Ammon's horn (tissue), 1 donor: ENCODE measurements at regions not wholly inside any gene's neighbourhood (a gene's known extent, or its start where the extent isn't known, plus 50 kb on each side); places are given as distances from the start of the nearest gene placed in this dataset.

Experiments
- DNase-seq: peaks from one replicate; pipeline ENCODE4 v3.0.0-alpha.2; 2016; ENCODE audit warnings: low spot score

DNA sequence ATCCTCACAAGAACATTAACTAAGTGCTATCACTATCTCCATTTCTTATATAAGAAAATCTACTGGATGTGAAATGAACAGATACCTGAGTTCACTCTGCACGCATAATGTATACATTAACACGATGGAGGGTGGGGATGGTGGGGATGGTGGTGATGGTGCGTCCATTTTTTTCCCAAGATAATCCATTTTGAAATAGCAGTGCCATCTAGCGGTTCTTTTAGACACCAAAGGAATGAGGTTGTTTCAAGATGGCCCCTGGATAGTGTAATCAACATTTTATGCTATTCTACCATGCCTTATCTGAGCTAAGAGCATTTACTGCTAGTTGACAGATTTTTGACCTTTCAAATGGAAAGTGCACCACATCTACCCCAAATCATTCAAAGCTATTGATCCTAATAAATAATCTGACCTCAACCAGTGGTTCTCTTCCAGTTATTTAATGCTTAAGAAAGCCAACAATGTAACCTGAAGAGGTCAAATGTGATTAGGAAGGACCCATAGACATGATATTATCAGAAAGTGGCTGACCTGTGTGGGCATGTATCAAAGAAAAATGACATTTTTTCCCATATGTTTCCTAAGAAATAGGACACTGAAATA, 714.7 kb upstream of the TENM4 start:
- peak; percentile 7 for DNase-seq

- no peak for DNase-seq
Observed at GRCh38 chr11:80146232-80146631, 705.4 kb upstream of the TENM4 start.

DNA sequence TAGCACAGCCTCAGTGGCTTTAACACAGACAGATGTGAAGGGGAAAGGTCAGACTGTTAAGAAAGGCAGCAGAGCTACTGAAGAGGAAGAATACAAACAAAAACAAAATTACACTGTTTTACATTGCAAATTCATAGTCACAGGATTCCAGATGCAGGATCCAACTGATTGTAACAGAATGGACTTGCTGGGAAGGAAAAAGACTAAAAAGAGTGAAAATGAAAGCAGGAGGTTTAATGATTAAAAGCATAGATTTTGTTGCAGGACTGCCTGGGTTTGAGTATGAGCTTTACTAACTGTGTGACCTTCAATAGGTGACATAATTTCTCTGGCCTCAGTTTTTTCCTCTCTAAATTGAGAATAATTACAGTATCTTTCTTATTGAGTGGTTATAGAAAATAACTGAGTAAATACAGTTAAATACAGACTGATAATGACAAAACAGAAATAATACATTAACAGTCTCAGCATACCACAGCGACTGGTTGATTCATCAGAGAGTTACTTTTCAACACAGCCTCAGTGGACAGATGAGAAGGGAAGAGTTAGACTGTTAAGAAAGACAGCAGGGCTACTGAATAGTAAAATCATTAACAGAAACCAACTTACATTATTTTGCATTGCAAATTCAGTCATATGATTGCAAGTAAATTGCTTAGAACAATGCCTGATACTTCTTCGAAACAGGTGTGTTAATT, 704.2 kb upstream of the TENM4 start:
- no peak for DNase-seq

DNA sequence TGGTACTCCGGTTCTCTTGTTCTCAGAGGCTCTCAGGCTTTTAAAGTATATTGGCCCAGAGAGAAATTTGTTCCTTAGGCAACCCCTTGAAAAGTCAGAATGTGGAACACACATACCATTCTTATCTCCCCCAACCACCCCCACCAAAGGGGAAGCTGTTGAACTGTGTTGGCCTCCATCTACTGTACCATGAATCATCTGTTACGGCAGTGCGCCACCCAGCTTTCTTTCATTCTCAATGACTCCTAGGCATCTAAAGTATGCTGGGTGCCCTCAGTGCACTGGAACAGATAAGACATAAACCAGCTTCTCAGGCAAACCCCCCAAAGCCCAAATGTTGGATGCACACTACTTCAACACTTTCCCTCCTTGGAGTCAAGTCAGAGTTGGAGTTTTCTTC, 696.2 kb upstream of the TENM4 start:
- DNase-seq, result no peak

- DNase-seq, result no peak
Observed at GRCh38 chr11:80129396-80129795, 688.6 kb upstream of the TENM4 start.

- DNase-seq, result peak; percentile 10
Observed at GRCh38 chr11:80122211-80122610, 681.4 kb upstream of the TENM4 start.

GRCh38 chr11:80118073-80118472, 677.2 kb upstream of the TENM4 start:
- peak; percentile 23 for DNase-seq

- no peak for DNase-seq
Observed at GRCh38 chr11:80116796-80117195, 676.0 kb upstream of the TENM4 start.

GRCh38 chr11:80109652-80110051, 668.8 kb upstream of the TENM4 start:
- no peak for DNase-seq

DNA sequence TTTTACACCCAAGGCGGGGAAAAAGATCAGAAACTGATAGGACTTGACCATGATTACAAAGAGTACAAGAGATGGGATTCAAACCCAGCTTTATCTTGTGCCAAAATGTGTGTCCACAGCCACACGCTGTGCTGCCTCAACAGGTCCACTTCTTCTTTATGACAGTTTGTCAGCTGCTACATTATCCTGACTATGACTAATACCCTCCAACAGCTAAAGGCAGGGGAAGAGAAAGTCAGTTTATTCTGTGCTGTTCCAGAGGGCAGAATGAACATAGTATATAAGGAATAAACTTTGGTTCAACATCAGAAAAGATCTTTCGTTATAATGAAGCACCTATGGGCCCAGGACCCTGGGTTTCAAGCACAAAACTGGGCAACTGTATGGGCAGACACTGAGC, 668.2 kb upstream of the TENM4 start:
- DNase-seq, result no peak

DNA sequence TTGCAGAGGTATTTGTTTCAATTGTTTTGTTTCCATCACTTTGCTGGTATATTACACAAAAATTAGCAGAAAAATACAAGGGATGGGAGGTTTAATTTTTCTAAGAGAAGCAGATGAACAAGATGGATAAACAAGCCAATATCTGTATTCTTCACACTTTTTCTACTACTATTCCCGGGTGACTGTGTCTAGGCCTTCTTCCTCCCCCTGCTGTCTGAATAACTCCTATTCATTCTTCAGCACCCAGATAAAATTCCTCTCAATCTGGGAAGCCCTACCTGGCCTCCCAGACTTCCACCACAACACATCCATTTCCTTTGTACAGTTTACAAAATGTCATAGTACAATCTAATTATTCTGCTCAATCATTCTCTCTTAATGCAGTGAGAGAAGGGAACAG, 666.6 kb upstream of the TENM4 start:
- DNase-seq, result no peak

- DNase-seq, result no peak
Observed at GRCh38 chr11:80104191-80104590, 663.4 kb upstream of the TENM4 start.

DNA sequence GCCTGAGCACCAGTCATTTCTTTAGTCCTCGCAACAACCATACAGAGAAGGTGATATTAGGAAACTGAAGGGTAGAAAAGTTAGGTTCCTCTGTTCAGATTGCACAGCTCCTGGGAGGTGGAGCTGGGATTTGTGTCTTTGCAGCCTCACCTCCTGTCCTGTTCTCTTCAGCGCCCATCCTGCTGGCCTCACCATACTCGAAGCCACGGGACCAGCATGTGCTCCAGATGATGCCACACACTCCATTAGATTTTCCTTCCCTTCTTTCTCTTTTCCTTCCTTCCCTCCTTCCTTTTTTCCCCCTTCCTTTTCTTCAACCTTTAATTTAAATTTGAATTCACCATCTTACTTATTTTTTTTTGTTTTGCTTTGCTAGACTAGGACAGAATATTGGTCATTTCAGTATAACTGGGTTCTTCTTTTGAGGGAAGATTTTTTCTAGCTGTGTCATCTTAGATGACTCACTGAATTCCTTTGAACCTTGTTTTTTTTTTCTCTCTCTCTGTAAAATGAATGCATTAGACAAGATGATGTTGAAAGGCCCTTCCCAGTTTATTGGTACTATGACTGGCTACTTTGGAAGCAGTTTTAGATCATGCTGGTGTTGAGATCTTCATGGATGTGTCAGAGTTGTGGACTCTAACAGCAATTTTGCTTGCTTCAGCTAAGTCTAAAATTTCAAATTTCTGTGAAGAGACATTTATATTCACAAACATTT, 662.5 kb upstream of the TENM4 start:
- DNase-seq, result no peak

- no peak for DNase-seq
Observed at GRCh38 chr11:80097146-80097545, 656.3 kb upstream of the TENM4 start.

GRCh38 chr11:80096736-80097135, 655.9 kb upstream of the TENM4 start:
- DNase-seq, result no peak

- DNase-seq, result no peak
Observed at GRCh38 chr11:80086496-80087055, 645.7 kb upstream of the TENM4 start.

- no peak for DNase-seq
Observed at GRCh38 chr11:80085563-80085962, 644.7 kb upstream of the TENM4 start.

GRCh38 chr11:80084608-80085007, 643.8 kb upstream of the TENM4 start:
- DNase-seq, result no peak

DNA sequence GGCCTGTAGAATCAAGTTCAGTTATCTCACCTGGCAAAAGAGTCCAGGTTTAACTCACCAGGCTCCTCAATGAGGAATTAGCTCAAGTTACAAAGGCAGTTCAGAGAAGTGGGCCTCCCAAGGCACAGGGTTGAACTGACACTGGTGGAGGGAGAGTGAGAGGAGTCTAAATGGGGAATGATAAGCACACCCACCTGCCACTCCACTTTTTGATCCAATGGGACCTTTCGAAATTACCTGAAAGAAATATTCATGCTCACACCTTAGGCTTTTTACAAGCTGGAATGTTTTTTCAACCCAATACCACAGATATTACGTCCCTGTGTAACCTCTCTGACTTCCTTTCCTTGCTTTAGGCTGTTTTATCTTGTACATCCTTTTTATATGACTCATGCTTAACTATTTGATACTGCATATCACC, 642.7 kb upstream of the TENM4 start:
- DNase-seq, result no peak

GRCh38 chr11:80082406-80082805, 641.6 kb upstream of the TENM4 start:
- DNase-seq, result no peak

- DNase-seq, result no peak
Observed at GRCh38 chr11:80077113-80077512, 636.3 kb upstream of the TENM4 start.

GRCh38 chr11:80074837-80075236, 634.0 kb upstream of the TENM4 start:
- DNase-seq, result no peak

DNA sequence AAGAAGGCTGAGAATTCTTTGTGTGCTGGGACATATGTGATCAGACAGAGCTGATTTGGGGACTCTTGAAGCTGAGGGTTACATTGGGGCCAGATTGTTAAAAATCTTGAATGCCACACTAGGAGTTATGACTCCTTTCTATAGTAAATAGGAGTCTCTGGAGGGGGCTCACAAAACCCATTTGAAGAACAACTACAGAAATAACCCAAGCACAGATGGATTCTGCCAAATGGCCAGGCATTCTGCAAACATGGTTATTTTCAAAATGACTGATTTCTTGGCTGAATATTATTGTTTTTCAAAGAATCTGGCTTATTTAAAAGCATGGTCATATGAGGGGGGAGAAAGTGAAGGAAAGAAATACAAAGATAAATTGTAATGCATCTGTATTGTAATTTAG, 625.5 kb upstream of the TENM4 start:
- DNase-seq, result no peak
